ENCODE measurements at regions not wholly inside any gene's neighbourhood (a gene's known extent, or its start where the extent isn't known, plus 50 kb on each side); places are given as distances from the start of the nearest gene placed in this dataset.

DNA sequence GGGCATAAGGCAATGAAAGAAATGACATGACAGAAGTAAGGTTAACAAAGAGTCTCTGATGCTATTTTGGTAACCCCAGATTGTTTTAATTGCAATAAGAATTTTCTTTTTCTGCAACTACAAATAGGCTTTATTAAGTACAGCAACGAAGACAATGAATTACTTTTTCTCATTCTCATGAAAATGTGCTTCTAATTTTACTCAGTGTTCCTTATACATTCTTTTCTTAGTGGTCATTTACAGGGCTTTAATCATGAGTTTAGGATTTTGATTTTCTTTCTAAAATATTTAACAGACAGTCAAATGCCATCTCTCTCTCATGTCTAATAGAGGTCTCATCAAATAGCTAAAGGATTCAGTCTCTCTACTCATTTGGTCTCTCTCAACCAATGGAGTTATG, 452.1 kb downstream of the RAP2B start:
- Histone ChIP-seq H3K9me3 (ENCODE audit: low read depth) (no peaks in the 10 kb centered on the region), H3K27ac (no peak overlapping the region), H3K4me2 (no peak overlapping the region), H3K4me1 (ENCODE audit: insufficient read depth) (no peaks in the 10 kb centered on the region), H3K36me3 (replicated peaks; ENCODE audit: insufficient read depth, low read depth) (no peaks in the 10 kb centered on the region), H3K79me2 (no peaks in the 10 kb centered on the region), H2AFZ (no peak overlapping the region), H4K20me1 (ENCODE audit: insufficient read depth, poor library complexity, severe bottlenecking) (no peaks in the 10 kb centered on the region), H3K27me3 (no peaks in the 10 kb centered on the region), H3K9me2 (replicated peaks; ENCODE audit: insufficient read depth) (no peaks in the 10 kb centered on the region), H3K4me3 (no peak overlapping the region)
- DNase-seq (ENCODE audit: low spot score), result no peak
- TF ChIP-seq EZH2phosphoT487 (IDR thresholded peaks at IDR 0.05; ENCODE audit: low read depth, severe bottlenecking, unreplicated experiment), result no peak
- TF ChIP-seq, protein P1, sequence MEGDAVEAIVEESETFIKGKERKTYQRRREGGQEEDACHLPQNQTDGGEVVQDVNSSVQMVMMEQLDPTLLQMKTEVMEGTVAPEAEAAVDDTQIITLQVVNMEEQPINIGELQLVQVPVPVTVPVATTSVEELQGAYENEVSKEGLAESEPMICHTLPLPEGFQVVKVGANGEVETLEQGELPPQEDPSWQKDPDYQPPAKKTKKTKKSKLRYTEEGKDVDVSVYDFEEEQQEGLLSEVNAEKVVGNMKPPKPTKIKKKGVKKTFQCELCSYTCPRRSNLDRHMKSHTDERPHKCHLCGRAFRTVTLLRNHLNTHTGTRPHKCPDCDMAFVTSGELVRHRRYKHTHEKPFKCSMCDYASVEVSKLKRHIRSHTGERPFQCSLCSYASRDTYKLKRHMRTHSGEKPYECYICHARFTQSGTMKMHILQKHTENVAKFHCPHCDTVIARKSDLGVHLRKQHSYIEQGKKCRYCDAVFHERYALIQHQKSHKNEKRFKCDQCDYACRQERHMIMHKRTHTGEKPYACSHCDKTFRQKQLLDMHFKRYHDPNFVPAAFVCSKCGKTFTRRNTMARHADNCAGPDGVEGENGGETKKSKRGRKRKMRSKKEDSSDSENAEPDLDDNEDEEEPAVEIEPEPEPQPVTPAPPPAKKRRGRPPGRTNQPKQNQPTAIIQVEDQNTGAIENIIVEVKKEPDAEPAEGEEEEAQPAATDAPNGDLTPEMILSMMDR (IDR thresholded peaks at IDR 0.05; ENCODE audit: poor library complexity), result no peak
- TF ChIP-seq EZH2 (IDR thresholded peaks at IDR 0.05; ENCODE audit: borderline replicate concordance), result no peak
- 76% methylated on average over 1 of the region's 1 CpG for WGBS (ENCODE audit: low lambda C conversion rate, missing lambda C conversion rate)

DNA sequence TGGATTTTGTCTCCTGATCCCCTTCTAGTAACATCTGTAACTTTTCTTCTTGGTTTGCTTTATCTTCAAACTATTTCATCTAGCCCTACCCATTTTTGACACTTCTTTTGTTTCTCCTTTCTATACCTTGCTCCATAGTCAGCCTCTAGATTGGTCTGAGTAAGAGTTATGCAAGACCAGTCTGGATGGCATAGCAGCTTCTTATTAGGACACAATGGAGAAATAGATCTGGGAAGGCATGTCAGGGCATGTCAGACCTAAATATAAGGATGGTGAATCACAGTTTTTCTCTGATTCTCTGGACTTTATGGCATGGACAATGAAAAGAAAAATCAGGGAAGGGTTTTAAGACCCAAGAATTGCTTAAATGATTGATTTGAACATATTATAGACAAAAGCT, 452.5 kb downstream of the RAP2B start:
- Histone ChIP-seq H2AFZ (no peak overlapping the region), H3K27ac (no peak overlapping the region), H3K27me3 (no peaks in the 10 kb centered on the region), H3K79me2 (no peaks in the 10 kb centered on the region), H3K4me1 (ENCODE audit: insufficient read depth) (no peaks in the 10 kb centered on the region), H4K20me1 (ENCODE audit: insufficient read depth, poor library complexity, severe bottlenecking) (no peaks in the 10 kb centered on the region), H3K4me2 (no peak overlapping the region), H3K9me2 (replicated peaks; ENCODE audit: insufficient read depth) (no peaks in the 10 kb centered on the region), H3K36me3 (replicated peaks; ENCODE audit: insufficient read depth, low read depth) (no peaks in the 10 kb centered on the region), H3K4me3 (no peak overlapping the region), H3K9me3 (ENCODE audit: low read depth) (no peaks in the 10 kb centered on the region)
- TF ChIP-seq EZH2 (IDR thresholded peaks at IDR 0.05; ENCODE audit: borderline replicate concordance) (no peak), EZH2phosphoT487 (IDR thresholded peaks at IDR 0.05; ENCODE audit: low read depth, severe bottlenecking, unreplicated experiment) (no peak)
- TF ChIP-seq, protein P1 (IDR thresholded peaks at IDR 0.05; ENCODE audit: poor library complexity), result no peak
- no peak for DNase-seq (ENCODE audit: low spot score)

DNA sequence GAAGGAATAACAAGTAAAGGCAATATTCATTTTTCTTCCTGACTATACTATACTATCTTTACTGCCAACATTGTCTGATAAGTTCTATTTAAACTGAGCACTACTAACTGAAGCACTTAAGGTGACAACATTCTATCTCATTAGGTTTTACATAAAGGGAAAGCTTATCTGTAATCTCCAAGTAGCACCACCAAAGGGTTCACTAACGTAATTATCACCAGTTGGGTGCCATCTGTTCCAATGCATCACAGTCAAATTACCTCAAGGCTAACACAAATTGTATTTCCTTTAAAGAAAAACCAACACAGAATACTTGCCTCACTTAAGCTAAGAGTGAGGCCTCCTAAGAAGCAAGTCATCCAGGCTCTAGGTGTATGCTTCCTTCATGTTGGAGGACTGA, 453.8 kb downstream of the RAP2B start:
- H3K27me3 ChIP-seq, result no peaks in the 10 kb centered on the region
- no peak overlapping the region for H3K27ac ChIP-seq
- H3K9me3 ChIP-seq (ENCODE audit: low read depth), result no peaks in the 10 kb centered on the region
- WGBS (ENCODE audit: low lambda C conversion rate, missing lambda C conversion rate), result 74% methylated on average over 1 of the region's 1 CpG
- H3K79me2 ChIP-seq, result no peaks in the 10 kb centered on the region
- H3K9me2 ChIP-seq (replicated peaks; ENCODE audit: insufficient read depth), result no peaks in the 10 kb centered on the region
- H2AFZ ChIP-seq, result no peak overlapping the region
- no peak overlapping the region for H3K4me2 ChIP-seq
- no peaks in the 10 kb centered on the region for H3K36me3 ChIP-seq (replicated peaks; ENCODE audit: insufficient read depth, low read depth)
- no peaks in the 10 kb centered on the region for H4K20me1 ChIP-seq (ENCODE audit: insufficient read depth, poor library complexity, severe bottlenecking)
- DNase-seq (ENCODE audit: low spot score), result no peak
- H3K4me3 ChIP-seq, result no peak overlapping the region
- H3K4me1 ChIP-seq (ENCODE audit: insufficient read depth), result no peaks in the 10 kb centered on the region
- TF ChIP-seq EZH2phosphoT487 (IDR thresholded peaks at IDR 0.05; ENCODE audit: low read depth, severe bottlenecking, unreplicated experiment) (no peak), EZH2 (IDR thresholded peaks at IDR 0.05; ENCODE audit: borderline replicate concordance) (no peak)
- TF ChIP-seq, protein P1 (IDR thresholded peaks at IDR 0.05; ENCODE audit: poor library complexity), result no peak

DNA sequence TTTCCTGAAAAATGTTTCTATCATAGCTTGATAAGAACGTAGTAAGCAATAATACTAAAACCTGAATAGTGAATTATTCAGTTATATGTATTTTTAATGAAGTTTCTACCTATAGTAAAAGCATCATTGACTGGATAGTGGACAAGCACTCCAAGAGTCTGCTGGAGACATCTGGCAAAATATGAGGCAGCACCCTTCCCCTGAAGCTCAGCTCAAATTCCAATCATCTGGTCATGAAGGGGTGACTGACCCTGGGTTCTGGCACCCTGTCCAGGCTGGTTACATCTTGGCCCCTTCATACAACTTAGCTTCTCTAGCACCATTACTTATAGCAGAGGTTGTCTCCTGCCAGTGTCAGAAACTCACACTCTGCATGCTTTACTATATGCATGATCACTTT, 455.4 kb downstream of the RAP2B start:
- no peak overlapping the region for H3K4me2 ChIP-seq
- H3K27me3 ChIP-seq, result no peaks in the 10 kb centered on the region
- no peak overlapping the region for H3K4me3 ChIP-seq
- H4K20me1 ChIP-seq (ENCODE audit: insufficient read depth, poor library complexity, severe bottlenecking), result no peaks in the 10 kb centered on the region
- H3K9me2 ChIP-seq (replicated peaks; ENCODE audit: insufficient read depth), result no peaks in the 10 kb centered on the region
- no peak overlapping the region for H2AFZ ChIP-seq
- no peak for DNase-seq (ENCODE audit: low spot score)
- H3K9me3 ChIP-seq (ENCODE audit: low read depth), result no peaks in the 10 kb centered on the region
- H3K36me3 ChIP-seq (replicated peaks; ENCODE audit: insufficient read depth, low read depth), result no peaks in the 10 kb centered on the region
- WGBS (ENCODE audit: low lambda C conversion rate, missing lambda C conversion rate), result 38% methylated on average over 1 of the region's 1 CpG
- H3K27ac ChIP-seq, result no peak overlapping the region
- no peaks in the 10 kb centered on the region for H3K4me1 ChIP-seq (ENCODE audit: insufficient read depth)
- TF ChIP-seq EZH2 (IDR thresholded peaks at IDR 0.05; ENCODE audit: borderline replicate concordance) (no peak), EZH2phosphoT487 (IDR thresholded peaks at IDR 0.05; ENCODE audit: low read depth, severe bottlenecking, unreplicated experiment) (no peak)
- TF ChIP-seq, protein P1 (IDR thresholded peaks at IDR 0.05; ENCODE audit: poor library complexity), result no peak
- no peaks in the 10 kb centered on the region for H3K79me2 ChIP-seq
